ENCODE measurements at regions not wholly inside any gene's neighbourhood (a gene's known extent, or its start where the extent isn't known, plus 50 kb on each side); places are given as distances from the start of the nearest gene placed in this dataset.

GRCh38 chr21:26717146-26717739 is 128.0 kb downstream of the ADAMTS1 start:
- no peaks in the 10 kb centered on the region for H3K36me3 ChIP-seq
- DNase-seq (ENCODE audit: low spot score in 2 of 2) = no peak
- TF ChIP-seq POLR2A (IDR thresholded peaks at IDR 0.05) (no peak), POLR2AphosphoS5 (IDR thresholded peaks at IDR 0.05) (no peak), CTCF (IDR thresholded peaks at IDR 0.05) (peak; percentile 51 to 67 (median 59))
- H3K9me3 ChIP-seq = no peaks in the 10 kb centered on the region
- no peaks in the 10 kb centered on the region for H3K4me1 ChIP-seq
- H3K4me3 ChIP-seq = no peak overlapping the region
- intact Hi-C loops (cut with DNase I; ENCODE audit: low total_unique reads) = no loop called here
- no peak overlapping the region for H3K27ac ChIP-seq
- no peaks in the 10 kb centered on the region for H3K27me3 ChIP-seq

DNA sequence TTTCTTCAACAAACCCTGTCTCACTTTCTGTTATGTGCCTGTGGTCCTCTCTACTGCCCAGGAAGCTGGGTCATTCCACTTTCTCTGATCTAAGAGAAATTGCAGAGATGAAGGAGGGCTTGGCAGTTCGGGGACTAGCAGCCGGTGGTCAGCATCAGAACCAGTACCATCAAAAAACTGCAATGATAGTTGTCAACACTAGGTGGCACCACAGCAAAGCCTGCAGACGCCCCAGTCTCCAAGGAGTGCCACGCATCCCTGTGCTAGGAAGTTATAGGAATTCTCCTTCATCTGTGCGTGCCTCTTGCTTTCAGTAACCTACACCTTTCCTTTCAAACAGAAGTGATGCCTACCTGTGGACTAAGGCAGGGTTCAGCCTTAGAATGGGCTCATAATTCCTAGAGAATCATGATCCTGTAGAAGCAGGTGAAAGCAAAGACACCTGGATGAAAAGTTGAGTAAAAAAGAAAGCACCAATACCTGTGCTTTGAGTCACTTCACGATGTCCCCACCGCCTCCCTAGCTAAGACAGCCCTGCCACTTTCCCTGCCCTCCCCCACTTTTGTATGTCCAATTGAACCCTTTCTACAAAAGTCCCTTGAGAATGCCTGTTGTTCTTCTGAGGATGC is 129.2 kb downstream of the ADAMTS1 start:
- Histone ChIP-seq H3K27me3 (no peaks in the 10 kb centered on the region), H3K27ac (no peak overlapping the region), H3K36me3 (no peaks in the 10 kb centered on the region), H3K9me3 (no peaks in the 10 kb centered on the region), H3K4me1 (no peaks in the 10 kb centered on the region), H3K4me3 (peak overlapping the region in 1 of 3 donors; percentile 19)
- no peak for DNase-seq (ENCODE audit: low spot score in 2 of 2)
- intact Hi-C loops (cut with DNase I; ENCODE audit: low total_unique reads) = no loop called here
- TF ChIP-seq POLR2AphosphoS5 (IDR thresholded peaks at IDR 0.05) = no peak
- no peak for TF ChIP-seq POLR2A (IDR thresholded peaks at IDR 0.05)
- TF ChIP-seq CTCF (IDR thresholded peaks at IDR 0.05) = peak; percentile 28 to 51 (median 31)

DNA sequence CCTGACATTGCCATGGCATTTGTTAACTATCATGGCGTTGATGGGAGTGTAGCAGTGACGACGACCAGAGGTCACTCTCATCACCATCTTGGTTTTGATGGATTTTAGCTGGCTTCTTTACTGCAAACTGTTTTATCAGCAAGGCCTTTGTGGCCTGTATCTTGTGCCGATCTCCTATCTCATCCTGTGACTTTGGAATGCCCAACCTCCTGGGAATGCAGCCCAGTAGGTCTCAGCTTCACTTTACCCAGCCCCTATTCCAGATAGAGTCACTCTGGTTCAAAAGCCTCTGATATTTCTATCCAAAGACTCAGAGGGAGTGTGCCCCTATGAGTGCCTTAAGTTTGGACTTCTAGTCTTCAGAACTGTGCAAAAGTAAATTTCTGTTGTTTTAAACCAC is 130.1 kb downstream of the ADAMTS1 start:
- TF ChIP-seq POLR2A (IDR thresholded peaks at IDR 0.05) (no peak), POLR2AphosphoS5 (IDR thresholded peaks at IDR 0.05) (no peak), CTCF (IDR thresholded peaks at IDR 0.05) (no peak)
- H3K4me3 ChIP-seq = no peak overlapping the region
- H3K9me3 ChIP-seq = no peaks in the 10 kb centered on the region
- intact Hi-C loops (cut with DNase I; ENCODE audit: low total_unique reads) = no loop called here
- H3K36me3 ChIP-seq = no peaks in the 10 kb centered on the region
- no peaks in the 10 kb centered on the region for H3K4me1 ChIP-seq
- no peaks in the 10 kb centered on the region for H3K27me3 ChIP-seq
- no peak for DNase-seq (ENCODE audit: low spot score in 2 of 2)
- H3K27ac ChIP-seq = no peak overlapping the region

DNA sequence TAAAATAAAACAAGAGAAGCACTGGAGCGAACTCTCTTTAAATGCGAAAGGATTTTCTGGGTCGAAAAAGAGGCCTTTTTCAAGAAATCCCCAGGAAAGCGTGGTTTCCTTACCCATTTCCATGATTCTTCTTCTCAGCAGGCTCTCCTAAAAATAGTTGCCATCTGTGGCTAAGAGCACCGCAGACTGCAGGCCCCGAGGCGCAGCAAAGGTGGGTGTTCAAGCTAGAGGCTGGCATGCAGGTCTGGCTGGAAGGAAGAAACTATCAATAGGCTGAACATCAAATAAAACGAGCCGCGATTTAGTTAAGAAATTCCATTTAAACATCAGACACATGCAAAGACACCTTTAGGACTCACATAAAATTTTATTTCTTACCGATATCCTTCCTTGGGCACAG is 135.1 kb downstream of the ADAMTS1 start:
- TF ChIP-seq CTCF (IDR thresholded peaks at IDR 0.05) = no peak
- no peak for TF ChIP-seq POLR2AphosphoS5 (IDR thresholded peaks at IDR 0.05)
- no peak for TF ChIP-seq POLR2A (IDR thresholded peaks at IDR 0.05)
- DNase-seq (ENCODE audit: low spot score in 2 of 2) = no peak
- intact Hi-C loops (cut with DNase I; ENCODE audit: low total_unique reads) = no loop called here

DNA sequence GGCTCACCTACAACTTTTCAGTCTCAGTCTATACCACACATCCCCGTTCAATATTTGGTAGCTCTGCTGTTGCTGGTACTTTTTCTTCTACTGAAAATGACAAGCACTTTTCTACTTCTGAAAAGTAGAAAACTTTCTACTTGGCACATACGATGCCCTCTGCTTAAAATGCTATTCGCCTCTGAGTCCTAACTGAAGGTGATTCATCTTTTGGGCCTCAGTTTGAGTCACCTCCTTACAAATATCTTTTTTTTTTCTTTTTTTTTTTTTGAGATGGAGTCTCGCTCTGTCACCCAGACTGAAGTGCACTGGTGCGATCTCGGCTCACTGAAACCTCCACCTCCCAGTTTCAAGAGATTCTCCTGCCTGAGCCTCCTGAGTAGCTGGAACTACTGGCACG is 136.0 kb upstream of the CYYR1 start:
- Histone ChIP-seq H3K27me3 (no peaks in the 10 kb centered on the region), H3K9me3 (no peaks in the 10 kb centered on the region), H3K36me3 (no peaks in the 10 kb centered on the region), H3K27ac (no peak overlapping the region), H3K4me1 (no peaks in the 10 kb centered on the region), H3K4me3 (no peak overlapping the region)
- intact Hi-C loops (cut with DNase I; ENCODE audit: low total_unique reads) = no loop called here
- TF ChIP-seq POLR2AphosphoS5 (IDR thresholded peaks at IDR 0.05) (no peak), CTCF (IDR thresholded peaks at IDR 0.05) (no peak), POLR2A (IDR thresholded peaks at IDR 0.05) (no peak)
- DNase-seq (ENCODE audit: low spot score in 2 of 2) = no peak

More for the DNA sequence above, 135.1 kb downstream of the ADAMTS1 start:
- H3K27ac ChIP-seq = no peak overlapping the region
- H3K4me1 ChIP-seq = no peaks in the 10 kb centered on the region
- no peaks in the 10 kb centered on the region for H3K36me3 ChIP-seq
- no peaks in the 10 kb centered on the region for H3K9me3 ChIP-seq
- no peak overlapping the region for H3K4me3 ChIP-seq
- no peaks in the 10 kb centered on the region for H3K27me3 ChIP-seq
